Renal pelvis (tissue), 1 donor: ENCODE measurements at regions not wholly inside any gene's neighbourhood (a gene's known extent, or its start where the extent isn't known, plus 50 kb on each side); places are given as distances from the start of the nearest gene placed in this dataset.

Experiments
- DNase-seq: peaks from one replicate; pipeline ENCODE4 v3.0.0-alpha.2; 2013

DNA sequence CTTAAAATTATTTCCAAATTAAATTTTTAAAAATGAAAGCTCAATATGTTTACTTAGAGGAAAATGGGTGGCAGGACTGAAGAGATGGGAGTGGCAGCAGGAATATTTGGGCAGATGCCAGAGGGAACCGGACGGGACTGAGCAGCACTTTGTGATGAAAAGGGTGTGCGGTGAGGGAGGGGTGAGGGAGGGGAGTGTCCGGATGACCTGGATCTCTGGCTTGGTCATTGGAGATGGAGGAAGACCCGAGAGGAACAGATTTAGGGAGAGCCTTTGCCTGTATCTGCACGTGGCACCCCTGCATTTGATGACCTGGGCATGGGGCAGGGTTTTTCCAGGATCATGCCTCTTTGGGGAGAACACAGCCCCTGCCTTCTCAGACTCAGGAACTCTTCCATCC lies 201.1 kb upstream of the MVB12B start:
- DNase-seq, result no peak

DNA sequence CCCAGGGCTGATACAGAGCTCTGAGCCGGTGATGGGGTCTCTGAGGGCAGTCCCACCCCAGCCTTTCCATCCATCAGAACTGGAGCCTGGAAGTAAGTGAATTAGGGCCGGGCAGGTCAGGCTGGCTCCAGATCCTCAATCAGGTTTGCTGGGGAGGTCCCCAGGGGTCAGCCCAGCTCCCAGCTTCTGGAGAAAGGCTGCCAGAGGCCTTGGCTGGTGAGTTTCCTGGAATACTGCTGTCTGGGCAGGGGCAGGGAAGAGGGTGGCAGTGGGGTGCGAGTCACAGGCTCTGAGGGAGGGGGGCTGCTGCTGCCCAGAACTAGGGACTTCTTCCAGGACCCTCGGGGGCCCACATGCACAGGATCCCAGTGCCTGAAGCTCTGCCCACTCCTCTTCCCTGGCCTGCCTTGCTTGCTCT lies 200.6 kb upstream of the MVB12B start:
- no peak for DNase-seq

- no peak for DNase-seq
Observed at GRCh38 chr9:126126807-126127206, 199.8 kb upstream of the MVB12B start.

DNA sequence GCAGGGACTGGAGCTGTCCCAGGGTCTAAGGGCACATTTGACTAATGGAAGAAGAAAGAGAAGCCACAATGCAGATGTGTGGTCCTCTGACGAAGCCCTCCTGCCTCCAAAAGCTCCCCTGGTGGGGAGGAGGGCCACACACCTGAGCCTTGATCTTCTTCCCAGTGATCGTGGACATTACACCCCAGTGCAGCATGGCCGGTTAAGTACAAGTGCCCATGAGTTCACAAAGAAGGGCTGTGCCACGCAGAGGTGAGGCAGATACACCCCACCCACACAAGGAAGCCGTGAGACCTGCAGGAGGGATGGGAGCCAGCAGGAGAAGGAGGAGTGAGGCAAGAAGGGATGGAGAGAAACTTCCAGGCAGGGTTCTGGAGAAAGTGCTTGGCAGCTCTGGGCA lies 199.0 kb upstream of the MVB12B start:
- DNase-seq, result no peak

- no peak for DNase-seq
Observed at GRCh38 chr9:126128494-126129142, 198.0 kb upstream of the MVB12B start.

- no peak for DNase-seq
Observed at GRCh38 chr9:126131066-126132010, 195.3 kb upstream of the MVB12B start.

- DNase-seq, result no peak
Observed at GRCh38 chr9:126132746-126133145, 193.9 kb upstream of the MVB12B start.

DNA sequence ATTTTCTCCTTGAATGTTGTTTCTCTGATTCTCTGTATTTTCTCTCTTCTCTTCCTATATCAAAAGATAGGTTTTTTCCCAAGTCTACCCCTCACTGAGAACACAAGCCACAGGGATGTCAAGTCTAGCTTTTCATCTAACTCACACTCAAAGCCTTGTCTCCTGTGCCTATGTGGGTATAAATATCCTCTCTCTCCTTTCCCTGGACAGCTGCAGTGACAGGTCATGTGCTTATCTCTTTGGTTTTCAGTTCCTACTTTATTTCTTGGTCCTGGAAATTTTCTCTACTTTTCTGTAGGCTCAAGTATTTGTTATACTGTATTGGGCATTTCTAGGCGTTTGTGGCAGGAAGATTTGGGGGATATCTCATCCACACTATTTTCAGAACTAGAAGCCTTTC lies 182.4 kb upstream of the MVB12B start:
- DNase-seq, result no peak

- no peak for DNase-seq
Observed at GRCh38 chr9:126144603-126145456, 181.8 kb upstream of the MVB12B start.

- no peak for DNase-seq
Observed at GRCh38 chr9:126145887-126146253, 180.8 kb upstream of the MVB12B start.

DNA sequence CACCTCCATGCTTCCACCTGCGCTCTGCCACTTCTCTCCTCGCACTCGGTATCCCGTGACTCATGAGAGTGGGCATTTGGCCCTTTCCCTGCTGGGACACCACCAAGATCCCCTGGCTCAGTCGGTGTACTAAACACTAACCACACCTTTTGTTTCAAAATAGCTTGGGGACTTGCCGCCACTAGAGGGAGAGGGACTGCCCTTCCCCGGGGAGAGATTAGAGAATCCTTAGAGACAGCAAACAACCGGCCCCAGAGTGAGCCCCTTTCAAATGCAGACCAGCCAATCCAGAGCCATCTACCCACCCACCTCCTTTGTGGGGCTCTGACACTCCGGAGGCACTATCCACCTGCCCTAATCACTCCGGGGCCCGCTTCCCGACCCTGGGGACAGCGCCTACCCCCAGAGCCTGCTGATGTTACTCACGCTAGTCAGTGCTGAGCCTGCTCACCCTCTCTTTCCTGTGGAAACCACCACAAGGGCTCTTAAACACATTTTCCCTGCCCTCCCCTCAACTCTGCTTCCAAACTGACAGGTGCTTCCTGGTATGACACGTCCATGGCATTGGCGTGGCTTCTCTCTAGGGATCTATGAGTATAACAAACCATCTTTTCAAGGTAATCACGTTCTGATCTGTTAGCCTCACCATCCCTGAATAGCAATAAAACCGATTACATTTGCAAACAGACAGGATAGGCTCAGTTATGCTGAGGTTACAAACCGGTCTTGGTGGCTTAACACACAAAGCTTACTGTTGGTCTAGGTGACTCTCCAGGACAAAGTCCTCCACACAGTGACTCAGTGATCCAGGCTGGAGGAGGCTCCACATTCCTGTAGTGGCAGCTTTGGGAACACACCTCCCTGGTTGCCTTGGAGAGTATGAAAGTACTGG lies 180.1 kb upstream of the MVB12B start:
- DNase-seq, result no peak

DNA sequence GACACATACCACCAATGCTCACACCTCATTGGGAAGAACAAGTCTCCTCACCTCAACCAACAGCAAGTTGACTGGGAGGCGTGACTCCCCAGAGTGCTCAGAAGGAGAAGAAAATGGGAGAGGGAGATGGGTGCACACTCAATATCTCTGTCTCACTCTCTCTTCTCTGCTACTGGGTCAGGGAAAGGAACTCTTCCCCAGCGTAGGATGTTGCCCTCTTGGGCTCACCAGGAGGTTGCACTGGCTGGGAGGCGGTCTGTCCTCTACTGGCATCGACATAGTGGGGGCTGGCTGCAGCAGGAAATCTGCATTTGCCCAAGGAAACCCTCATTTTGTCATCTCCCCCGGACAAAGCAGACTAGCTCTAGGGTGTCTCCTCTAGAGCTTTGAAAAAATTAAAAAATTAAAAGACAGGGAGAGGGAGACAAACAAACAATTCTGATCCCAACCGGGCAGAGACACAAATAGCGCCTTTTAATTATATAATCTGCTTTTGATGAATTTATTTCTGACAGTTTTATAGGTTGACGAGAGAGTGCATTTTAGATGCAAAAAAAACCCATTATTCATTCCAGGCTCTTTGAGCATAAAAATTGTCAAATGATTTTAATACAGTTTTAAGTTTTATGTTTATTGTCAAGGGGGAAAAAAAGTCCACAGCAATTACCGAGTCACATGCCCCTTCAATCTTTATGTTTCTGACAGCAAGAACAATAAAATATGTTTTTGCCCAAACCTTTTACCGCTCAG lies 179.3 kb upstream of the MVB12B start:
- DNase-seq, result peak; percentile 45

- DNase-seq, result no peak
Observed at GRCh38 chr9:126147936-126148870, 178.4 kb upstream of the MVB12B start.

GRCh38 chr9:126148994-126149393 lies 177.6 kb upstream of the MVB12B start:
- no peak for DNase-seq

DNA sequence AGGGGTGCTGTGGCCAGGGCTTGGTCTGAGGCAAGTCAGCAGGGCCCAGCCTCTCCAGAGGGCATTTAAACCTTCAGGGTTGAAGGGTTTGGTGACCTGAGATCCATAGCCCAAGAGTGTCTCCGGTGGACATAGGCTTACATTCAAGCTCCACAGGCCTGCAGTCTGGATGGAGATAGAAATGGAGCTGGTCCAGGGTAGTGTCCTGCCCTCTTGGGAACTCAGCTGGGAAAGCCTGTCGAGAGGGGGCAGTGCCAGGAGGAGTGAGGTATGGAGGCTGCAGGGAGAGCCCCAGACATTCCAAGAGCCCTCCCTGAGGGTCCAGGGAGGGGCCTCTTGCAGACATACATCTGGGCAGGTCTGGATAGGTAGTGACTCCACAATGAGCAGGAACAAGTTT lies 177.0 kb upstream of the MVB12B start:
- no peak for DNase-seq

DNA sequence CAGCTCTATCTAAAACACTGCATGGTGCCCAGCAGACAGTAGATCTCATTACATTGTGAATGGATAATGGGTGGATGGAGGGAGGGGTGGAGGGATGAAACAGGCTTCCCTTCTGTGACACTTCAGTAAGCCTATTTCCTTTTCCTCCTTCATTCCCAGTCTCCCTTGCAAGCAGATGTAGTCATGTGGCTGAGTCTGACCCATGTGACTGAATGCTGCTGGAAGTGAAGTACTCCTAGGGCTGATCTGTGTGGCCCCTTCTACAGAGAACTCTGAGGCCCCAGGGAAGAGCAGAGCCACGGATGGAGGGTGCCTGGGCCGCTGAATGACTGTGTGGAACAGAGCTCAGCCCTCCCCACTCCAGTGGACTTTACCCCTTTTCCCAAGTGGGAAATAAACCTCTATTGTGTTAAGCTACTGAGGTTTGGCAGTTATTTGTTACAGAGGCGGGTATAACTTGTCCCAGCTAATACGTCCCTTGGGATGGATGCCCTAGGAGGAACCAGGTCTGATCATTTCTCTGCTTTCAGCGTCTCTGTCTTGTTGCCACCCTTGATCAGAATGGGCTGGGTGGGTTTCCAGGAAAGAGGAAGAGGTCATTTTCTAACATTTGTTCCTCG lies 176.1 kb upstream of the MVB12B start:
- DNase-seq, result no peak

- no peak for DNase-seq
Observed at GRCh38 chr9:126151031-126151685, 175.5 kb upstream of the MVB12B start.

DNA sequence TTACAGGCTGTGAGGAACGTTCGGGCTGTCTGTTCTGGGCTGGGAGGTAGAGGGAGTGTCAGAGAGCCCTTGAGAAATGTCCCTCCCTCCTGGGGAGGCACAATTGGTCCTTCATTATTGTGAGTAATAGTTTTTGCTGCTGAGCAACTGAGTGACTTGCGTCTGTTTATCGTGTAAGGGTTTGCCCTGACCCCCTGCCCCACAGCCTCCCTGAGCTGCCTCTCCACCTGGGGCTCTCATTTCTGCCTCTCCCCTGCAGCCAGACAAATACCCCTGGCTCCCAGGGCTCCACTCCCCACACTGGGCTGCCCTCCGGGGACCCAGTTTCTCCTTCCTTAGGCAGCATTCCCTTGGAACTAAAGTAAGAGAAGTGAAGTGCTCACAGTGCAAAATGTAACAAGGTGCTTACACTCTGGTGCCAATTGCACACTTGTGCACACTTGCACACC lies 174.9 kb upstream of the MVB12B start:
- DNase-seq, result no peak
